ENCODE measurements at regions not wholly inside any gene's neighbourhood (a gene's known extent, or its start where the extent isn't known, plus 50 kb on each side); places are given as distances from the start of the nearest gene placed in this dataset.

DNA sequence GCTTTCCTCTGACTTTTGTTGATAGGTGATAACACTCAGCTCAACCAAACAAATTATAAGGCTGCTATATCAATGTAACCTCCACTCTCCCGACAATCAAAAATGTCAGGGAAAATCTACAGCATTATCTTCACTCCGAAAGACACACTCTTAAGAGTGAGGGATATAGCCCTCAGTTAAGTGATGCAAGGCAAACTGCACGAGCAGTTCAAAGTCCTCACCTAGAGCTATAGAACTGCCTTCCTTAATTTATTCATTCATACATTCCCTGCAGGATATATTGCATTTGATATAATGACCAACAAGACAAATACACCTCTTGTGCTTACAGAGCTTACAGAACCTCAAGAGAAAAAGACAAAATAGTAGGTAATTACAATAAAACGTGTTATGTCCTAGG is 378.1 kb downstream of the ELAVL2 start:
- peaks cover 0 to 20% (median 8%) of the 10 kb centered on the region in 11 donors for H3K9me3 Mint-ChIP-seq
- no peak overlapping the region for H3K4me3 Mint-ChIP-seq
- ChIA-PET CTCF (no interaction called here), POLR2A (no interaction called here)
- no peaks in the 10 kb centered on the region for H3K36me3 Mint-ChIP-seq
- intact Hi-C loops (cut with micrococcal nuclease) = loop anchor here in 1 of 2 donors (5.0 kb wide), 1 partner anchor 1014 kb away; no protein-coding TSS in a partner anchor
- no peak for ATAC-seq
- H3K4me1 ChIP-seq (ENCODE audit: control insufficient read depth in 2 of 2, insufficient read depth in 2 of 2, low read length in 2 of 2) = no peaks in the 10 kb centered on the region
- H3K4me3 ChIP-seq (ENCODE audit: low read length) = no peak overlapping the region
- no peak overlapping the region for H3K27ac Mint-ChIP-seq
- no peak overlapping the region for H3K27ac ChIP-seq (ENCODE audit: low read depth, low read length)
- H3K9me3 ChIP-seq (ENCODE audit: control insufficient read depth in 2 of 3, low read length in 3 of 3) = no peaks in the 10 kb centered on the region
- H3K27me3 ChIP-seq (ENCODE audit: control insufficient read depth in 2 of 2, insufficient read depth in 2 of 2, low read length in 2 of 2) = no peaks in the 10 kb centered on the region
- no peaks in the 10 kb centered on the region for H3K4me1 Mint-ChIP-seq
- no peak for DNase-seq
- no peaks in the 10 kb centered on the region for H3K36me3 ChIP-seq (ENCODE audit: control insufficient read depth in 2 of 3, insufficient read depth in 3 of 3, low read length in 3 of 3)
- no peaks in the 10 kb centered on the region for H3K27me3 Mint-ChIP-seq

GRCh38 chr9:23451802-23452418 is 374.1 kb downstream of the ELAVL2 start:
- ATAC-seq (no peak), DNase-seq (no peak)
- H3K27ac Mint-ChIP-seq = no peak overlapping the region
- CTCF ChIA-PET = no interaction called here
- H3K4me1 Mint-ChIP-seq = no peaks in the 10 kb centered on the region
- Histone ChIP-seq H3K27me3 (ENCODE audit: control insufficient read depth in 2 of 2, insufficient read depth in 2 of 2, low read length in 2 of 2) (no peaks in the 10 kb centered on the region), H3K4me1 (ENCODE audit: control insufficient read depth in 2 of 2, insufficient read depth in 2 of 2, low read length in 2 of 2) (no peaks in the 10 kb centered on the region), H3K36me3 (ENCODE audit: control insufficient read depth in 2 of 3, insufficient read depth in 3 of 3, low read length in 3 of 3) (no peaks in the 10 kb centered on the region), H3K27ac (ENCODE audit: low read depth, low read length) (no peak overlapping the region), H3K9me3 (ENCODE audit: control insufficient read depth in 2 of 3, low read length in 3 of 3) (no peaks in the 10 kb centered on the region), H3K4me3 (ENCODE audit: low read length) (no peak overlapping the region)
- no peaks in the 10 kb centered on the region for H3K27me3 Mint-ChIP-seq
- peaks cover 2 to 17% (median 7%) of the 10 kb centered on the region in 11 donors for H3K9me3 Mint-ChIP-seq
- no peaks in the 10 kb centered on the region for H3K36me3 Mint-ChIP-seq
- POLR2A ChIA-PET = no interaction called here
- intact Hi-C loops (cut with micrococcal nuclease) = no loop called here
- H3K4me3 Mint-ChIP-seq = no peak overlapping the region

DNA sequence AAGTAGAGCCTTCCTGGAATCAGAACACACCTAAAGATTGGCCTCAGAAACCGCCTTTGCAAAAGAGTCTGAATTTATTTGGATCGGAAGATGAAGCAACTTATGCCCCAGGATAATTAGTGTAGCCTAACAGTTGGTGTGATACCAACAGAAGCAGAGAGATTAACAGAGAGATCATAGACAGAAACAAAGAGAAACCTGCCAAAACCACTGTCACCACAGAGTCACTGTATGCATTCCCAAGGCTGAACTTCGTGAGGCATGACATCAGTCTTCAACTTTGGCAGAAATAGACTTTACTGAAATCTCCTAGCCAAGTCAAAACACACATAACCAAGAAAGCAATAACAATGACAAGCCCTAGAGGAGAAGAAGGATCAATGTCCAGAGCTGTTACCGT is 361.8 kb downstream of the ELAVL2 start:
- no peaks in the 10 kb centered on the region for H3K4me1 Mint-ChIP-seq
- CTCF ChIA-PET = no interaction called here
- H3K36me3 ChIP-seq (ENCODE audit: control insufficient read depth in 2 of 3, insufficient read depth in 3 of 3, low read length in 3 of 3) = no peaks in the 10 kb centered on the region
- POLR2A ChIA-PET = no interaction called here
- no peaks in the 10 kb centered on the region for H3K9me3 ChIP-seq (ENCODE audit: control insufficient read depth in 2 of 3, low read length in 3 of 3)
- H3K4me3 Mint-ChIP-seq = no peak overlapping the region
- no peak overlapping the region for H3K27ac ChIP-seq (ENCODE audit: low read depth, low read length)
- H3K27me3 Mint-ChIP-seq = no peaks in the 10 kb centered on the region
- H3K4me1 ChIP-seq (ENCODE audit: control insufficient read depth in 2 of 2, insufficient read depth in 2 of 2, low read length in 2 of 2) = no peaks in the 10 kb centered on the region
- intact Hi-C loops (cut with micrococcal nuclease) = no loop called here
- H3K27me3 ChIP-seq (ENCODE audit: control insufficient read depth in 2 of 2, insufficient read depth in 2 of 2, low read length in 2 of 2) = no peaks in the 10 kb centered on the region
- ATAC-seq = no peak
- H3K4me3 ChIP-seq (ENCODE audit: low read length) = no peak overlapping the region
- peaks cover 2 to 41% (median 11%) of the 10 kb centered on the region in 11 donors for H3K9me3 Mint-ChIP-seq
- H3K36me3 Mint-ChIP-seq = no peaks in the 10 kb centered on the region
- no peak for DNase-seq
- H3K27ac Mint-ChIP-seq = no peak overlapping the region

- Mint-ChIP-seq H3K27me3 (no peaks in the 10 kb centered on the region), H3K4me1 (no peaks in the 10 kb centered on the region), H3K4me3 (no peak overlapping the region), H3K27ac (no peak overlapping the region), H3K36me3 (no peaks in the 10 kb centered on the region), H3K9me3 (peaks cover 2 to 40% (median 11%) of the 10 kb centered on the region in 11 donors)
- no peaks in the 10 kb centered on the region for H3K9me3 ChIP-seq (ENCODE audit: control insufficient read depth in 2 of 3, low read length in 3 of 3)
- intact Hi-C loops (cut with micrococcal nuclease) = no loop called here
- no peak for ATAC-seq
- H3K4me1 ChIP-seq (ENCODE audit: control insufficient read depth in 2 of 2, insufficient read depth in 2 of 2, low read length in 2 of 2) = no peaks in the 10 kb centered on the region
- ChIA-PET CTCF (no interaction called here), POLR2A (no interaction called here)
- no peaks in the 10 kb centered on the region for H3K27me3 ChIP-seq (ENCODE audit: control insufficient read depth in 2 of 2, insufficient read depth in 2 of 2, low read length in 2 of 2)
- no peak overlapping the region for H3K4me3 ChIP-seq (ENCODE audit: low read length)
- DNase-seq = no peak
- no peaks in the 10 kb centered on the region for H3K36me3 ChIP-seq (ENCODE audit: control insufficient read depth in 2 of 3, insufficient read depth in 3 of 3, low read length in 3 of 3)
- H3K27ac ChIP-seq (ENCODE audit: low read depth, low read length) = no peak overlapping the region
These were observed 358.8 kb downstream of the ELAVL2 start for GRCh38 chr9:23467276-23467675.

DNA sequence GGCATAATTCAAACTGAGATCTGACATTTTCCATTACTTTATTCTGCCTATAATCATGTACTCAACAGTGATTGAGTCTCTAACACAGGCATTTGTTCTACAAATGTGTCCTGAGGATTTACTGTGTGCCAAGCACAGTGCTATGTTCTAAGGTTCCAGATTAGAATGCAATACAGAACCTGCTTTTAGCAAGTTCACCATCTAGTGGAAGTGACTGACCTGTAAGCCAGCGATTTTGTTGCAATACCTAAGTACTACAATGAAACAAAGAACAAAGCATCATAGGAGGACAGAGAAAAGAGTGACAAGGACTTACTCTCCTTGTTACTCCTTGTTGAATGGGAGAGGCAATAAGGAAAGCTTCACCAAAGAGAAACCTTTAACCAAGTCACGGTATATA is 348.1 kb downstream of the ELAVL2 start:
- H3K27ac ChIP-seq (ENCODE audit: low read depth, low read length) = no peak overlapping the region
- Mint-ChIP-seq H3K4me3 (no peak overlapping the region), H3K36me3 (peaks cover 0 to 4% (median 0%) of the 10 kb centered on the region in 5 donors), H3K9me3 (peaks cover 4 to 22% (median 11%) of the 10 kb centered on the region in 11 donors), H3K27me3 (no peaks in the 10 kb centered on the region), H3K27ac (no peak overlapping the region), H3K4me1 (no peaks in the 10 kb centered on the region)
- H3K4me3 ChIP-seq (ENCODE audit: low read length) = no peak overlapping the region
- ChIA-PET POLR2A (no interaction called here), CTCF (no interaction called here)
- no peaks in the 10 kb centered on the region for H3K36me3 ChIP-seq (ENCODE audit: control insufficient read depth in 2 of 3, insufficient read depth in 3 of 3, low read length in 3 of 3)
- H3K4me1 ChIP-seq (ENCODE audit: control insufficient read depth in 2 of 2, insufficient read depth in 2 of 2, low read length in 2 of 2) = no peaks in the 10 kb centered on the region
- H3K9me3 ChIP-seq (ENCODE audit: control insufficient read depth in 2 of 3, low read length in 3 of 3) = no peaks in the 10 kb centered on the region
- H3K27me3 ChIP-seq (ENCODE audit: control insufficient read depth in 2 of 2, insufficient read depth in 2 of 2, low read length in 2 of 2) = no peaks in the 10 kb centered on the region
- no peak for ATAC-seq
- intact Hi-C loops (cut with micrococcal nuclease) = no loop called here
- DNase-seq = no peak

GRCh38 chr9:23483566-23483965 is 342.5 kb downstream of the ELAVL2 start:
- Histone ChIP-seq H3K27me3 (ENCODE audit: control insufficient read depth in 2 of 2, insufficient read depth in 2 of 2, low read length in 2 of 2) (no peaks in the 10 kb centered on the region), H3K36me3 (ENCODE audit: control insufficient read depth in 2 of 3, insufficient read depth in 3 of 3, low read length in 3 of 3) (no peaks in the 10 kb centered on the region), H3K9me3 (ENCODE audit: control insufficient read depth in 2 of 3, low read length in 3 of 3) (no peaks in the 10 kb centered on the region), H3K4me3 (ENCODE audit: low read length) (no peak overlapping the region), H3K4me1 (ENCODE audit: control insufficient read depth in 2 of 2, insufficient read depth in 2 of 2, low read length in 2 of 2) (no peaks in the 10 kb centered on the region), H3K27ac (ENCODE audit: low read depth, low read length) (no peak overlapping the region)
- POLR2A ChIA-PET = no interaction called here
- Mint-ChIP-seq H3K4me1 (no peaks in the 10 kb centered on the region), H3K36me3 (peaks cover 0 to 4% (median 0%) of the 10 kb centered on the region in 5 donors), H3K4me3 (no peak overlapping the region), H3K27ac (no peak overlapping the region), H3K9me3 (peaks cover 5 to 19% (median 6%) of the 10 kb centered on the region in 11 donors), H3K27me3 (no peaks in the 10 kb centered on the region)
- DNase-seq = no peak
- intact Hi-C loops (cut with micrococcal nuclease) = no loop called here
- CTCF ChIA-PET = no interaction called here
- no peak for ATAC-seq

- Mint-ChIP-seq H3K36me3 (no peaks in the 10 kb centered on the region), H3K9me3 (peaks cover 0 to 6% (median 1%) of the 10 kb centered on the region in 11 donors), H3K27me3 (no peaks in the 10 kb centered on the region), H3K27ac (no peak overlapping the region), H3K4me3 (no peak overlapping the region), H3K4me1 (no peaks in the 10 kb centered on the region)
- POLR2A ChIA-PET = no interaction called here
- Histone ChIP-seq H3K36me3 (ENCODE audit: control insufficient read depth in 2 of 3, insufficient read depth in 3 of 3, low read length in 3 of 3) (no peaks in the 10 kb centered on the region), H3K27me3 (ENCODE audit: control insufficient read depth in 2 of 2, insufficient read depth in 2 of 2, low read length in 2 of 2) (no peaks in the 10 kb centered on the region), H3K9me3 (ENCODE audit: control insufficient read depth in 2 of 3, low read length in 3 of 3) (no peaks in the 10 kb centered on the region), H3K4me1 (ENCODE audit: control insufficient read depth in 2 of 2, insufficient read depth in 2 of 2, low read length in 2 of 2) (no peaks in the 10 kb centered on the region), H3K27ac (ENCODE audit: low read depth, low read length) (no peak overlapping the region), H3K4me3 (ENCODE audit: low read length) (no peak overlapping the region)
- no peak for ATAC-seq
- no peak for DNase-seq
- CTCF ChIA-PET = no interaction called here
- intact Hi-C loops (cut with micrococcal nuclease) = no loop called here
These were observed 333.7 kb downstream of the ELAVL2 start for GRCh38 chr9:23492126-23493002.

All from naive thymus-derived CD4-positive, alpha-beta T cell (primary cell).